ENCODE measurements at regions not wholly inside any gene's neighbourhood (a gene's known extent, or its start where the extent isn't known, plus 50 kb on each side); places are given as distances from the start of the nearest gene placed in this dataset.

GRCh38 chr11:82673631-82674030 lies 60.0 kb downstream of the FAM181B start:
- TF ChIP-seq POLR2A (IDR thresholded peaks at IDR 0.05): no peak
- no peak for TF ChIP-seq CTCF (IDR thresholded peaks at IDR 0.05 in 4 of 5, conservative IDR thresholded peaks at IDR 0.05 in 1 of 5)

Data from gastrocnemius medialis (tissue), 4 donors.